ENCODE measurements at regions not wholly inside any gene's neighbourhood (a gene's known extent, or its start where the extent isn't known, plus 50 kb on each side); places are given as distances from the start of the nearest gene placed in this dataset.
"Not testable (repeated sequence)": the region's sequence is repeated elsewhere in the genome, so short reads cannot be mapped to it uniquely, and the experiment has no call there.

DNA sequence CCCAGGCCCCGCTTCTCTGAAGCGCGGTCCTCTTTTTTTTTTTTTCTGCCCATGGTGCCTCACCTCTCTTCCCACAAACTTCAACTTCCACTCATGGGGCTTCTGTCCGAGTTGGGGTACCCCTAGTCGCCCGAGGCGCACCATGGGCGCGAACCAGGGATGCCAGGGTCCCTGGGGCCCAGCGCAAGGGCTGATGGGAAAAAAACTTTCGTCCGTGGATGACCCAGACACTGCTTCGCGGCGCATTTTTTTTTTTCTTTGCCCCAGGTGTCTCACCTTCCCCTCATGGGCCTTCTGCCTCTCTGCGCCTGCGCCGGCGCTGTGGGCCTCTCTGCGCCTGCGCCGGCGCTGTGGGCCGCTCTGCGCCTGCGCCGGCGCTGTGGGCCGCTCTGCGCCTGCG, 1268.8 kb downstream of the FOXD4L5 start:
- TF ChIP-seq, protein P1, sequence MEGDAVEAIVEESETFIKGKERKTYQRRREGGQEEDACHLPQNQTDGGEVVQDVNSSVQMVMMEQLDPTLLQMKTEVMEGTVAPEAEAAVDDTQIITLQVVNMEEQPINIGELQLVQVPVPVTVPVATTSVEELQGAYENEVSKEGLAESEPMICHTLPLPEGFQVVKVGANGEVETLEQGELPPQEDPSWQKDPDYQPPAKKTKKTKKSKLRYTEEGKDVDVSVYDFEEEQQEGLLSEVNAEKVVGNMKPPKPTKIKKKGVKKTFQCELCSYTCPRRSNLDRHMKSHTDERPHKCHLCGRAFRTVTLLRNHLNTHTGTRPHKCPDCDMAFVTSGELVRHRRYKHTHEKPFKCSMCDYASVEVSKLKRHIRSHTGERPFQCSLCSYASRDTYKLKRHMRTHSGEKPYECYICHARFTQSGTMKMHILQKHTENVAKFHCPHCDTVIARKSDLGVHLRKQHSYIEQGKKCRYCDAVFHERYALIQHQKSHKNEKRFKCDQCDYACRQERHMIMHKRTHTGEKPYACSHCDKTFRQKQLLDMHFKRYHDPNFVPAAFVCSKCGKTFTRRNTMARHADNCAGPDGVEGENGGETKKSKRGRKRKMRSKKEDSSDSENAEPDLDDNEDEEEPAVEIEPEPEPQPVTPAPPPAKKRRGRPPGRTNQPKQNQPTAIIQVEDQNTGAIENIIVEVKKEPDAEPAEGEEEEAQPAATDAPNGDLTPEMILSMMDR (IDR thresholded peaks at IDR 0.05), result not testable (repeated sequence)
- not testable (repeated sequence) for TF ChIP-seq POLR2AphosphoS5, EP300 (IDR thresholded peaks at IDR 0.05)

Data from suprapubic skin (tissue), 4 donors.